IgD-negative memory B cell (primary cell): ENCODE measurements at regions not wholly inside any gene's neighbourhood (a gene's known extent, or its start where the extent isn't known, plus 50 kb on each side); places are given as distances from the start of the nearest gene placed in this dataset.
"Not testable (repeated sequence)": the region's sequence is repeated elsewhere in the genome, so short reads cannot be mapped to it uniquely, and the experiment has no call there.

Source experiments
- H3K27ac Mint-ChIP-seq, 3 donors: one replicate each; pipeline ENCODE4 v1.8.0; 2020 to 2022; ENCODE audit warnings: mild to moderate bottlenecking in 3 of 3, mixed read lengths in 3 of 3, moderate library complexity in 1 of 3
- H3K27me3 Mint-ChIP-seq: one replicate; pipeline ENCODE4 v1.8.0; 2021; ENCODE audit warnings: mixed read lengths
- H3K36me3 Mint-ChIP-seq: one replicate; pipeline ENCODE4 v1.8.0; 2020; ENCODE audit warnings: mild to moderate bottlenecking, mixed read lengths
- H3K4me1 Mint-ChIP-seq, 3 donors: one replicate each; pipeline ENCODE4 v1.8.0; 2020 to 2022; ENCODE audit warnings: mixed read lengths in 3 of 3, mild to moderate bottlenecking in 1 of 3
- H3K4me3 Mint-ChIP-seq, 4 donors: one replicate each; pipeline ENCODE4 v1.8.0; 2020 to 2022; ENCODE audit warnings: mild to moderate bottlenecking in 4 of 4, mixed read lengths in 4 of 4, moderate library complexity in 3 of 4
- H3K9me3 Mint-ChIP-seq, 3 donors: one replicate each; pipeline ENCODE4 v1.8.0; 2020 to 2021; ENCODE audit warnings: mixed read lengths in 3 of 3, mild to moderate bottlenecking in 1 of 3

DNA sequence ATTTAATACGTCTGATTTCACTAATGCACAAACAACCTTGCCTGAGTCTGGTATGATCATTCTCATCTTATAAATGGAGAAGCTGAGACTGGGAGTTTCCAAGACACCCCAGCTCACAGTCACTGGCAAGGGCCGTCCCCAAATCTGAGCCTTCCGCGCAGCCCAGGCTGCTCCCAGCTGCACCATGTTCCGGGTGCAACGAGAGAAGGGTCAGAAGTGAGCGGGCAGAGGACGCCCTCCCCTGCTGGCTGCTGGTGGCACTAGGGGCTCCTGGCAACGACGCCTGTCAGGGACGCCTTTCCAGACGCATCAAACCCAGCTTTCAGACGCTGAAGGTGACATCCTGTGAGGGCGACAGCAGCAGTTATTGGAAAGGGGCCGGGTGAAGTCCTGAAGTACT lies 115.3 kb upstream of the PROKR2 start:
- Mint-ChIP-seq H3K27ac (no peak overlapping the region), H3K27me3 (peaks cover 10% of the 10 kb centered on the region), H3K4me3 (no peak overlapping the region), H3K36me3 (no peaks in the 10 kb centered on the region), H3K9me3 (no peaks in the 10 kb centered on the region), H3K4me1 (no peaks in the 10 kb centered on the region)

DNA sequence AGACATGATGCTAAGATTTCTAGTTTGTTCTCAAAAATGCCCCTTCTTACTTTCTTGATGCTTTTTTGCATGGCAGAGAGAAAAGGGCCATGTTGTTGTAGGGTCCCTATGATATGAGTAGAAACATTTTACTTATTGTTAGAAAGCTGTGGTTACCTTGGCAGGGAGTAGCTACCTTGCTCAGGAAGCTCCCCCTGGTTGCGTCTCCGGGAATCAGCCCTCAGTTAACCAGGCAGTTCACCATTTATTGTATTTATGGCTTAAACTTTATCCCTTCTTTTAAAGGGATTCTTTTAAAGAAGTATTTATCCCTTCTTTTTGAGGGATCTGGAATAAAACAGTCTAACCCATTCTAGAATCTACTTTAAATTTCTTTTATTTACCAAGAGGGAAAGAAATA lies 113.9 kb upstream of the PROKR2 start:
- H3K27ac Mint-ChIP-seq: no peak overlapping the region
- no peaks in the 10 kb centered on the region for H3K36me3 Mint-ChIP-seq
- H3K4me3 Mint-ChIP-seq: no peak overlapping the region
- H3K4me1 Mint-ChIP-seq: no peaks in the 10 kb centered on the region
- H3K9me3 Mint-ChIP-seq: no peaks in the 10 kb centered on the region
- H3K27me3 Mint-ChIP-seq: peaks cover 10% of the 10 kb centered on the region

DNA sequence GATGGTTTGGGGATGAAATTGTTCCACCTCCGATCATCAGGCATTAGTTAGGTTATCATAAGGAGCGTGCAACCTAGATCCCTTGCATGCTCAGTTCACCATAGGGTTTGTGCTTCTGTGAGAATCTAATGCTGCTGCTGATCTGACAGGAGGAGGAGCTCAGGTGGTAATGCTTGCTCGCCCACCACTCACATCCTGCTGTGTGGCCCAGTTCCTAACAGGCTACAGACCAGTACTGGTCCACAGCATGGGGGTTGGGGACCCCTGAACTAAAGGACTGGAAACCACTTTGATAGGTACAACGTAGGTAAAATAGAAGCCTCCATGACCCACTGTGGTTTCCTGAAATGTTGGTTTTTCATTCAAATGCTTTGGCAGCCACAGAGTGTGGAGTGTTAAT lies 109.3 kb upstream of the PROKR2 start:
- H3K36me3 Mint-ChIP-seq: no peaks in the 10 kb centered on the region
- H3K4me1 Mint-ChIP-seq: no peaks in the 10 kb centered on the region
- H3K4me3 Mint-ChIP-seq: no peak overlapping the region
- H3K27ac Mint-ChIP-seq: no peak overlapping the region
- H3K9me3 Mint-ChIP-seq: peaks cover 2 to 10% (median 8%) of the 10 kb centered on the region in 3 donors
- H3K27me3 Mint-ChIP-seq: peaks cover 8% of the 10 kb centered on the region

DNA sequence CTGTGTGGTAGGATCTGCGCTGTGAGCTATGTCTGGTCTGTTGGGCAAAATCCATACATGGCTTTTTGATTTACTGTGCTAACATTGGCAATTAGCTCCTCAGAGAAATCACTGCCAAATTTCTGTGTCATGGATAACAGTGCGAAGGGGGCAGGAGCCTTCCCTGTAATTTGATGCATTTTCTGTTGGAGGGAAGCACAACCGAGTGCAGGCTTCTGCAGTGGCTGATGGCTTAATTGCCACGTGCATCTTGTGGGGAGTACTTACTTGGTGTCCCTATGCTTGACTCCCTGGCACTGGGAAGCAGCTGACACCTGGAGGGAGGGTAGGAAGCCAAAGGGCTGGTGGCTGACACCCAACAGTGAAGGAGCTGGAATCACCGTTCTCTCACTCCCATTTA lies 99.3 kb upstream of the PROKR2 start:
- H3K9me3 Mint-ChIP-seq: peaks cover 0 to 7% (median 5%) of the 10 kb centered on the region in 3 donors
- H3K27ac Mint-ChIP-seq: no peak overlapping the region
- no peaks in the 10 kb centered on the region for H3K36me3 Mint-ChIP-seq
- H3K27me3 Mint-ChIP-seq: peaks cover 1% of the 10 kb centered on the region
- no peaks in the 10 kb centered on the region for H3K4me1 Mint-ChIP-seq
- H3K4me3 Mint-ChIP-seq: no peak overlapping the region

DNA sequence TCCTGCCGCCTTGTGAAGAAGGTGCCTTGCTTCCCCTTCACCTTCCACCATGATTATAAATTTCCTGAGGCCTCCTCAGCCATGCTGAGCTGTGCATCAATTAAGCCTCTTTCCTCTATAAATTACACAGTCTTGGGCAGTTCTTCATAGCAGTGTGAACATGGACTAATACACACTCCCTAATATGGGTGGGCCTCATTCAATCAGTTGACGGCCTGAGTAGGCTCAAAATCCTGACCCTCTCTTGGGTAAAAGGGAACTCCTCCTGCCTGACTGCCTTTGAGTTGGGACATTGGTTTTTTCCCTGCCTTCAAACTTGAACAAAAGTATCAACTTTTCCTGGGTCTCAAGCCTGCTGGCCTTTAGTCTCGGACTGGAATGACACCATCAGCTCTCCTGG lies 96.6 kb upstream of the PROKR2 start:
- Mint-ChIP-seq H3K27ac (no peak overlapping the region), H3K36me3 (no peaks in the 10 kb centered on the region), H3K4me1 (no peaks in the 10 kb centered on the region), H3K4me3 (no peak overlapping the region), H3K9me3 (peaks cover 0 to 5% (median 0%) of the 10 kb centered on the region in 3 donors), H3K27me3 (no peaks in the 10 kb centered on the region)

DNA sequence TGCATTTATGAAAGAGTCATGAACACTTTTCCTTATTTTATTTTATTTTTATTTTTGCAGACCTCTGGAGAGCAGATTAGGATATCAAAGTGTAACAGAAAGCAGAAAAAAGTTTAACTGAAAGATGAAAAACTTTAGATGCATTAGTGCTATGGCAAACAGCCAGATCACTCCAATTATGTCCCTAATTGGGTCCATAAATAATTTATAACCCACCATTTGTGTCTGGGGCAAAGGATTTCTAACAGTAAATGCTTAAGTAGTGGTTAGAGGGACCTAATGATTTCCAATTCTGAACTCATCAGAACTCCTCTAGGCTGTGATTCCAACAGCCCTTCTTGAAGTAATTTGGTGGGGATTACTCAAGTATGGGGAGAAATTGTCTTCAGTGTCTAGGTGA lies 93.7 kb upstream of the PROKR2 start:
- H3K27me3 Mint-ChIP-seq: no peaks in the 10 kb centered on the region
- H3K27ac Mint-ChIP-seq: no peak overlapping the region
- peaks cover 0 to 3% (median 0%) of the 10 kb centered on the region in 3 donors for H3K9me3 Mint-ChIP-seq
- H3K36me3 Mint-ChIP-seq: no peaks in the 10 kb centered on the region
- H3K4me3 Mint-ChIP-seq: no peak overlapping the region
- no peaks in the 10 kb centered on the region for H3K4me1 Mint-ChIP-seq

DNA sequence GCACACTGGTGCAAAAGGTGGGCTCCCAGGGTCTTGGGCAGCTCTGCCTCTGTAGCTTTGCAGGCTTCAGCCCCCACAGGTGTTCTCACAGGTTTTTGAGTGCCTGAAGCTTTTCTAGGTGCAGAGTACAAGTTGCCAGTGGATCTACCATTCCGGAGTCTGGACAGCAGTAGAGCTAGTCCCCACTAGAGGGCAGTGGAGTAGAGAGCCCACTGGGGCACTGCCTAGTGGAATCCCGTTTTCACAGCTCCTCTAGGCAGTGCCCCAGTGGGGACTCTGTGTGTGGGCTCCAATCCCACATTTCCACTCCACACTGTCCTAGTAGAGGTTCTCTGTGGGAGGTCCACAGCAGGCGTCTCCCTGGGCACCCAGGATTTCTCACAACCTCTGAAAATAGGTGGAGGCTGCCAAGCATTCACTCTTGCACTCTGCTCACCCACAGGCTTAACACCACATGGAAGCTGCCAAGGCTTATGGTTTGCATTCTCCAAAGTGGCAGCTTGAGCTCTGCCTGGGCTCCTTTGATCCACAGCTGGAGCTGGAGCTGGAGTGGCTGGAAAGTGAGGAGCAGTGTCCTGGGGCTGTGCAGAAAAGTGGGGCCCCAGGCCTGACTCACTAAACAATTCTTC lies 86.3 kb upstream of the PROKR2 start:
- Mint-ChIP-seq H3K36me3 (no peaks in the 10 kb centered on the region), H3K4me3 (no peak overlapping the region), H3K4me1 (no peaks in the 10 kb centered on the region), H3K27me3 (peaks cover 4% of the 10 kb centered on the region), H3K9me3 (peaks cover 3 to 11% (median 4%) of the 10 kb centered on the region in 3 donors), H3K27ac (no peak overlapping the region)

DNA sequence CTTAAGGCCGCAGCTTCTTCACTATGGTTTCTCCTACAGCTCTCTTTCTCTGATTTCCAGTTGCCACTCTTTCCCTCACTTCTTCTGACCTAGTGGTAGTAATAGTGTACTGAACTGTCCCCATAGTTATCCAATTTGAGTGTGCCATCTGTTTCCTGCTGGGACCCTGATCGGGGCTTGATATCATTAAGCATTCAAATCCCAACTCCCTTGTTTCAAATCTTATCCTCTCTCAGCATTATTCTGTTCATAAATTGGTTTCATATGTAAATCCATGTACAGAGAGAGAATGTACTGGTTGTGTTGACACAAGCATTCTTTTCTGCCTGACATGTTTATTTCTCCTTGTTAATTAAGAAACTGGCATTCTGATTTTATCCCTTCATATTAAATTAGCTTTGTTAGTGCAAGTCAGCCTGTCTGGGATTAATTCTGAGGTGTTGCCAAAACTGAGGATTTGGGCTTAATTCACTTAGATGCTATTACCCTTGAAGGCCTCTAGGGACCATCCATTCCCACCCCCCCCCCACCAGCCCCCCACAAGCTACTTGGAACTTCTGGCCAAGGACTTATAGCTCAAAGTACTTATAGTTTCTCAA lies 84.6 kb upstream of the PROKR2 start:
- Mint-ChIP-seq H3K9me3 (peaks cover 0 to 11% (median 4%) of the 10 kb centered on the region in 3 donors), H3K27ac (no peak overlapping the region), H3K4me1 (no peaks in the 10 kb centered on the region), H3K27me3 (peaks cover 4% of the 10 kb centered on the region), H3K36me3 (no peaks in the 10 kb centered on the region), H3K4me3 (no peak overlapping the region)

DNA sequence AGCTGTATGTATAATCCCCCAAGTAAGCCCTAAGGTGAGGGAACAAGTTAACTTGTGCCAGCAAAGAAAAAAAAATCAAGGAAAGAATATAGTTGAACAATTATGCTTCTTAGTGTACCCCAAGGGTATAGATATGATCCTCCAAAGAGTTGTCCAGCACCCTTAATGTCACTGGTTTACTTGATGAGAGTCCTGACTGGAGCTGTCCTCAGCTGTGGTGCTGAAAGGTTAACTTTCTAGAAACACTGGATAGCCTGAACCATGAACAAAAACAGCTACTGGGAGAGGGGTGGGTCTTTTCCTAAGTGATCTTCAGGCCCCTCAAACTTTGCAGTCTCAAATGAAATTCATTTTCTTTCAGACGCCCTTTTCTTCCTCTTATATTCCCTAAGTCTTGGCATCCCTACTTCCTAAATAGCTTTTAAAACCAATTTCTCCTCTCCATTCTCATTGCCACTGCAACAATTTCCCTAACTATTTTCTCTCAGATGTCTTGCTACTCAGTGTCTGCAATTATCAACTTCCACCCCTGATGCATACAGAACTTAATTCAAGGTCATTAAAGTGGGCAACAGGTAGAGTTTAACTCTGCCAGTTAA lies 83.5 kb upstream of the PROKR2 start:
- Mint-ChIP-seq H3K27me3 (peaks cover 4% of the 10 kb centered on the region), H3K27ac (no peak overlapping the region), H3K4me1 (no peaks in the 10 kb centered on the region), H3K36me3 (no peaks in the 10 kb centered on the region), H3K4me3 (no peak overlapping the region), H3K9me3 (peaks cover 0 to 11% (median 4%) of the 10 kb centered on the region in 3 donors)

DNA sequence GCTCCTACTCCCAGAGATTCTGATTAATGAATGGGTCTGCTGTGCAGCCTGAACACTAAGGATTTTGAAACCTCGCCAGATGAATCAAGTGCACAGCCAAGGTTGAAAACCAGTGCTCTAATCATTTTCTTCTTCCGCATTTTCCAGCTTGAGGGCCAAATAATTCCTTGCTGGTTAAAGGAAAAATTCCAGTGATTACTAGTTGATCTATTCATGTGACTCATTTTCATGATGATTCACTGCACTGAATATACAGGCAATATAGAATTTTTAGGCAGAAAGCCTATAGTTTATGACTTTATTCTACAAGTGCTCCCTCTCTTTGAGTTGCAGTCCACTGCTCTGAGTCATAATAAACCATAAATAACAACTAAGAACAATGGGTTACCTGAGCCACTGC lies 80.6 kb upstream of the PROKR2 start:
- H3K27ac Mint-ChIP-seq: no peak overlapping the region

DNA sequence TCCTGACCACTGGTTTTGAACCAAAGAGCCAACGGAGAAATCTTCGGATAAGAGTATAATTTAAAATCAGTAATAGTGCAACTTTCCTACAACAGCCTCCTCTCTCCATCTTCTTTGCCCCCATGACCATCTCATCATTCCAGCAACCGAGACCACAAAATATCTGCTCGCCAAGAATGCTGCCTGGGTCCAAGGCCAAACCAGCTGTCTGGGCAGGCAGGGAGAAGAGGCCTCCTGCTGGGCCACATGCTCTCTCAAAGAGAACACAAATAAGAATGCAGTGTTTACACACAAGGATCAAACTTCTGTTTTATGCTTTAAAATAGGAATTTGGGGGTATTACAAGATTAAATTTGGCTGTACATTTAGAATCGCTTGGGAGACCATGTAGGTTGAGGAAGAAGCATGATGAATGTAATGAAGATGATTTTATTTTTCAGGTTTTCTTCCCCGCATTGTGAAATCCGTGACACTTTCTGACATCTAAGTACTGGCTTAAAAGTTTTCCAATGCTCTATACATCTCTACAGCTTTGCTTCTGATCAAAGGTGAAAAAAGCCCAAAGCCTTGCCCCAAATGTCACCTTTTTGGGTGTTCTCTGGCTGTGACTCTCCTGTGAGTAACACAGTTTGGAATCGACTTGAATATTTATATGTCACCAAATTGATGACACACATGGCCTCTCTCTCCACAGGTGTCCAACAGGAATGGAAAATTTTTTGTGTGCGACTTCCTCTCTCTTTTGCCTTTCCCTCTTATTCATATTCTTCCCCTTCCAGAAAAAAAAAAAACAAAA lies 79.4 kb upstream of the PROKR2 start:
- peaks cover 8% of the 10 kb centered on the region for H3K27me3 Mint-ChIP-seq
- no peaks in the 10 kb centered on the region for H3K9me3 Mint-ChIP-seq
- H3K27ac Mint-ChIP-seq: no peak overlapping the region
- no peaks in the 10 kb centered on the region for H3K4me1 Mint-ChIP-seq
- no peaks in the 10 kb centered on the region for H3K36me3 Mint-ChIP-seq
- no peak overlapping the region for H3K4me3 Mint-ChIP-seq

More for the DNA sequence above, 80.6 kb upstream of the PROKR2 start:
- H3K36me3 Mint-ChIP-seq: no peaks in the 10 kb centered on the region
- no peaks in the 10 kb centered on the region for H3K4me1 Mint-ChIP-seq
- H3K9me3 Mint-ChIP-seq: no peaks in the 10 kb centered on the region
- peaks cover 8% of the 10 kb centered on the region for H3K27me3 Mint-ChIP-seq
- no peak overlapping the region for H3K4me3 Mint-ChIP-seq

DNA sequence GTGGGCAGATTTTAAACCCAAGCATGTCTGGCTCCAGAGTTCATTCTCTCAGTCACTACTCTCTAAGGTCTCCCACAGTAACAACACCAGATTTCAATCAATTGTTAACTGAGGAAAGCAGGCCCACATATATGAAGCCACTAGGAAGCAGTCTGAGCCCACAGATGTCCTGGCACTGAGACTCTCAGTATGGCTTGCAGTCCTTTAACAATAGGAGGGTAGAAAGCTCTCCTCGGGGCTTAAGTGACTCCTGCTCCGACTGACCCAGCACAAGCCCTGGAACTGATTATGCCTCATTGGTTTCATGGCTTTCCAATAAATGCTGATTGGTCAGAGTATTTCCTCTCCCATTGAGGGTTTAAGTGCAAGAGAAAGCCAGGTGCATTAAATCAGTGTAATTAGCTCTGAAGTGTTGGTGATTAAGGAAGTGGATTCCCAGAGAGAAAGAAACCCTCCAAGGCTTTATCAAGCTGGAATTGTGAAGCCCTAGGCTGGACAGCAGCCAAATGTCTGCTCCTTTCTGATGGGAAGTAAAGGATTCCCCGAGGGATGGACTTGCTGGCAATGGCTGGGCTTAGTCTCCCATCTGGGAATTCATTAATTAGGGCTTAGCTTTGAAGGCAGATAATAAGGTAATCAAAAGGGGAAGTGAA lies 76.6 kb upstream of the PROKR2 start:
- Mint-ChIP-seq H3K4me1 (no peaks in the 10 kb centered on the region), H3K36me3 (no peaks in the 10 kb centered on the region), H3K27ac (no peak overlapping the region), H3K27me3 (peaks cover 4% of the 10 kb centered on the region), H3K9me3 (peaks cover 0 to 5% (median 2%) of the 10 kb centered on the region in 3 donors), H3K4me3 (no peak overlapping the region)

DNA sequence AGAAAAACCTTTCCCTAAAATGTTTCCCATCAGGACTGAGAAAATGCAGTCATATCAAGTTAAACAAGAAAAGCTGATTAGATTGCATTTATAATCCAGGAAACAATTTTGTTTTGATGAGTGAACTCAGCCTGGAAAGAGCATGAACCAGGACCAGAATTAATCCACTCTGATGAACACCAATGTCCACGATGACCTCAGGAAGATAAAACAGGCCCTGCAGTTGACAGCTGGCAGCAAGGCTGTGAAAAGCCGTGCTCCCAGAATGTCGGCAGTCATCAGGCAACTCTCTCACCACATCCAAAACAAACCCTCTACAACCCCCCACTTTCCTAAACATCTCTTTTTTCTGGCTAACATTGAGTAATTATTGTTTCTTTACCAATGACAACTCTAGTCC lies 74.0 kb upstream of the PROKR2 start:
- peaks cover 0 to 9% (median 3%) of the 10 kb centered on the region in 3 donors for H3K9me3 Mint-ChIP-seq
- no peak overlapping the region for H3K4me3 Mint-ChIP-seq
- H3K27ac Mint-ChIP-seq: no peak overlapping the region
- H3K27me3 Mint-ChIP-seq: peaks cover 7% of the 10 kb centered on the region
- peaks cover 2% of the 10 kb centered on the region for H3K36me3 Mint-ChIP-seq
- no peaks in the 10 kb centered on the region for H3K4me1 Mint-ChIP-seq

DNA sequence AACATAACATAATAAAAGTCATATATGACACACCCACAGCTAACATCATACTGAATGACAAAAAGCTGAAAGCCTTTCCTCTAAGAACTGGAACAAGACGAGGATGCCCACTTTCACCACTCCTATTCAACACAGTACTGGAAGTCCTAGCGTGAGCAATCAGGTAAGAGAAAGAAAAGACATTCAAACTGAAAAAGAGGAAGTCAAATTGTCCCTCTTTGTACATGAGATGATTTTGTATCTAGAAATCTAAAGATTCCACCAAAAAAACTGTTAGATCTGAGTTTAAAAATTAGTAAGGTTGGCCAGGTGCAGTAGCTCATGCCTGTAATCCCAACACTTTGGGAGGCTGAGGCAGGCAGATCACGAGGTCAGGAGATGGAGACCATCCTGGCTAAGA lies 70.1 kb upstream of the PROKR2 start:
- not testable (repeated sequence) for H3K36me3 Mint-ChIP-seq, H3K27me3 Mint-ChIP-seq, H3K27ac Mint-ChIP-seq, H3K4me1 Mint-ChIP-seq, H3K4me3 Mint-ChIP-seq
- peaks cover 3 to 18% (median 11%) of the 10 kb centered on the region in 3 donors for H3K9me3 Mint-ChIP-seq

DNA sequence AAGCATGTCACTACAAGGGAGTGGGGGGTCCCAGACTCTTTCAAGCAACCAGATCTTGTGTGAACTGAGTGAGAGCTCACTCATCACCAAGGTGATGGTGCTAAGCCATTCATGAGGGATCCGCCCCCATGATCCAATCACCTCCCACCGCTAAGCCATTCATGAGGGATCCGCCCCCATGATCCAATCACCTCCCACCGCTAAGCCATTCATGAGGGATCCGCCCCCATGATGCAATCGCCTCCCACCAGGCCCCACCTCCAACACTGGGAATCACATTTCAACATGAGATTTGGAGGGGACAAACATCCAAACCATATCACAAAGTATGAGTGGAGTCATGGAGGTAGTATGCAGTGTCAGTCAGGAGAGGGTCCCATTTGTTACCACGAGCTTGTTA lies 64.8 kb upstream of the PROKR2 start:
- H3K9me3 Mint-ChIP-seq: peaks cover 2 to 17% (median 11%) of the 10 kb centered on the region in 3 donors
- H3K4me3 Mint-ChIP-seq, H3K36me3 Mint-ChIP-seq, H3K4me1 Mint-ChIP-seq, H3K27ac Mint-ChIP-seq, H3K27me3 Mint-ChIP-seq: not testable (repeated sequence)
